Muscle of leg (tissue), 3 donors: ENCODE measurements at regions not wholly inside any gene's neighbourhood (a gene's known extent, or its start where the extent isn't known, plus 50 kb on each side); places are given as distances from the start of the nearest gene placed in this dataset.
"Not testable (repeated sequence)": the region's sequence is repeated elsewhere in the genome, so short reads cannot be mapped to it uniquely, and the experiment has no call there.

Experiments used
- DNase-seq: peaks from one replicate; pipeline ENCODE4 v3.0.0; 2013
- H3K27ac ChIP-seq: one replicate; pipeline ENCODE4 v1.5.1; 2013; ENCODE audit warnings: mild to moderate bottlenecking, low read length, control low read depth
- H3K27me3 ChIP-seq: one replicate; pipeline ENCODE4 v1.6.1; 2013; ENCODE audit warnings: low read length; ENCODE audit not compliant: control insufficient read depth, insufficient read depth
- H3K36me3 ChIP-seq: one replicate; pipeline ENCODE4 v1.6.1; 2013; ENCODE audit warnings: low read length; ENCODE audit not compliant: control insufficient read depth, insufficient read depth
- H3K4me1 ChIP-seq: one replicate; pipeline ENCODE4 v1.6.1; 2013; ENCODE audit warnings: low read length; ENCODE audit not compliant: control insufficient read depth, insufficient read depth
- H3K4me3 ChIP-seq: one replicate; pipeline ENCODE4 v1.5.1; 2013; ENCODE audit warnings: low read length, control low read depth
- H3K9me3 ChIP-seq: replicated peaks from 2 replicates; pipeline ENCODE4 v1.6.1; 2013; ENCODE audit warnings: low read depth, low read length; ENCODE audit not compliant: control insufficient read depth
- WGBS: methylation state at CpG from one replicate; pipeline ENCODE4 v1.1.5; 2013; ENCODE audit warnings: missing lambda C conversion rate; ENCODE audit not compliant: insufficient coverage; 5-methylcytosine and 5-hydroxymethylcytosine counted together

GRCh38 chr20:40866056-40866455, 162.6 kb upstream of the TOP1 start:
- 22% methylated on average over 1 of the region's 1 CpG for WGBS
- peak; percentile 90 for DNase-seq
- peaks cover 4% of the 10 kb centered on the region for H3K27me3 ChIP-seq
- no peaks in the 10 kb centered on the region for H3K36me3 ChIP-seq
- H3K4me3 ChIP-seq = no peak overlapping the region
- H3K4me1 ChIP-seq = peaks cover 35% of the 10 kb centered on the region
- H3K9me3 ChIP-seq = no peaks in the 10 kb centered on the region
- no peak overlapping the region for H3K27ac ChIP-seq

GRCh38 chr20:40868551-40869217, 159.9 kb upstream of the TOP1 start:
- H3K4me3 ChIP-seq = no peak overlapping the region
- H3K9me3 ChIP-seq = no peaks in the 10 kb centered on the region
- peak; percentile 97 for DNase-seq
- peaks cover 33% of the 10 kb centered on the region for H3K4me1 ChIP-seq
- peak overlapping the region; percentile 67 for H3K27ac ChIP-seq
- H3K27me3 ChIP-seq = no peaks in the 10 kb centered on the region
- no peaks in the 10 kb centered on the region for H3K36me3 ChIP-seq
- 28% methylated on average over 3 of the region's 6 CpGs for WGBS

DNA sequence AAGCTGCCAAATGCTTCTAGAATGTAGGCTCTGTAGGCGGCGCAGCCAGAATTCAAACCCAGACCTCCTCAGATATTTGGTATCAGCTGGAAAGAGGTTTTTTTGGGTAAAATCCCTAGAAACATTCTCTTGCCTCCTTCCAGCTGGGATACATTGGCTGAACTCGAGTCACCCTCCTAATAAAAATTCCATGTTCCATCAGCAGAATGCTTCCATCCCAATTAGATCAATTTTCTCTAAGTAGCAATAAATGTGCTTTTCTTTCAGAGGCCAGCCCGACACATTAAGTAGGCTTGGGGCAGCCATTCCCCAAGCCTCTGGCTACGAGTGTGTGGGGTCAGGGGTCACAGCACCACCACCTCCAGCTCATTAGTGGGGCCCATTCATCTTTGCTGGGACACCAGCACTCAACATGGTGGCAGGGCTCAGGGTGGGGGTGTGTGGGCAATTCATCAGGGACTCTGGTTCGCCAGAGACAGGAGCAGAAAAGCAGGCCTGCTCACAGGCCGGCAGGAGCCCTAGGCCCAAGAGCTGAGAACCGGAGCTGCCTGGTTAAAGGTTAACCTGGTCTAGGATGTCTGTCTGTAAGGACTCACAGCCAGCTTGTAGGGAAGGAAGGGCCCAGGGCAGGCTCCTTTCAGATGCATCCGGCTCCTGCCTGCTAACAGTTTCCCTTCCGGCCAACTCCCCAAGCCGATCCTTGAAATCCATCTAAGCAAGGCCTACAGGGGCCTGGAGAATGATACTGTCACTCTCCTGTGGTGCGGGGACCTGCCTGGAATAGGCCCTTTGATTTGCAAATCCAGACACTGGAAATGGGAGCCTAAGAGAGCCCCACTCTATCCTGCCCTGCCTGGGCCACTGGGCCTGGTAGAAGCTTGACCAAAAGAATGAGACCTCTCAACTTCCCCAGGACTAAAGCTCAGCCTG, 159.1 kb upstream of the TOP1 start:
- peaks cover 3% of the 10 kb centered on the region for H3K9me3 ChIP-seq
- 56% methylated on average over 9 of the region's 12 CpGs for WGBS
- no peak for DNase-seq
- H3K4me1 ChIP-seq = peaks cover 33% of the 10 kb centered on the region
- no peak overlapping the region for H3K27ac ChIP-seq
- no peaks in the 10 kb centered on the region for H3K36me3 ChIP-seq
- no peak overlapping the region for H3K4me3 ChIP-seq
- no peaks in the 10 kb centered on the region for H3K27me3 ChIP-seq

DNA sequence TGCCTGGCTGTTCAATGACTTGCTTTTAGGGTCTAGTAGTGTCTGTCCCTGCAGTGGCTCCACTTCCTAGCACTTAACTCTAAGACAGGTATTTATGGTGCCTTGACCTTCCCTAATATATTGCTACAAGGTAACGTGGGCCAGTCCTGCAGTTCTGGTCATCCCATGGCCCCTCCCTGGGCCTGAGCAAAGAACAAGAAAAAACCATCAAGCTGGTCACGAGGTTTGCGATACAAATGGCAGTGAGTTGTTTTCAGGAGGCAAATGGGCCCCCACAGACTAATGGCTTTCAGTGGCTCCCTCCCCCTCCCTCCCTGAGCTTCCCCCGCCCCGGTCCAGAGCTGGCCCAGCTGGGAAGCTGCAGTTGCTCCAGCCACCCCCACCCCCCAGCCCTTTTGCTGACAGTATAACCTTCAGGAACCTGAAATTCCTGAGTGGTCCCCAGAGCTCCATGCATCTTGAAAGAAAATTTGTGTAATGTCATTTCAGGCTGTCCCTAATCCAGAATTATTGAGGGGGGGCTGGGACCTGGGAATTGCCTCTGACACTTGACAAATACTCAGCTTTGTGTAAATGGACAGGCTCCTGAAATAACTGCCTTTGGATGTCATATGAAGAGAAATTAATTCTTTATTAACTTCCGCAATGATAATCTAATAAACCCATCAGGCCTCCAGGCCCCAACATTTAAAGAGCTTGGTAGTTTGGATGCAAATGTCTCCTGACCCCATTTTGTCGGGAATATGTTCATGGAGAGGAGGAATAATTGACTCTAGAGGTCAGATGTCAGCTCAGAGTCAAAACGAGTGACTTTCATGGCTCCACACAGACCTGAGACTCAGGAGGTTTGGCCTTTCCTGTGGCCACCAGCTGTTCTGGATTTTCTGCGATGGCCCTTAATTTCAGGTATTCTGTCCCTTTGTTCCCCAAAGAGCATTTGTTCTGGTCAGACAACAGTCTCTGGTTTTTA, 153.2 kb upstream of the TOP1 start:
- WGBS = 28% methylated on average over 3 of the region's 9 CpGs

GRCh38 chr20:40878099-40878498, 150.5 kb upstream of the TOP1 start:
- not testable (repeated sequence) for H3K27me3 ChIP-seq, DNase-seq, H3K36me3 ChIP-seq, H3K4me3 ChIP-seq, H3K27ac ChIP-seq, H3K4me1 ChIP-seq
- H3K9me3 ChIP-seq = peaks cover 10% of the 10 kb centered on the region
- WGBS = no CpG with 5 or more reads among the region's 1 CpG

More for the DNA sequence above, 153.2 kb upstream of the TOP1 start:
- H3K27ac ChIP-seq = no peak overlapping the region
- no peaks in the 10 kb centered on the region for H3K27me3 ChIP-seq
- DNase-seq = no peak
- peaks cover 5% of the 10 kb centered on the region for H3K9me3 ChIP-seq
- H3K36me3 ChIP-seq = no peaks in the 10 kb centered on the region
- no peaks in the 10 kb centered on the region for H3K4me1 ChIP-seq
- H3K4me3 ChIP-seq = no peak overlapping the region

DNA sequence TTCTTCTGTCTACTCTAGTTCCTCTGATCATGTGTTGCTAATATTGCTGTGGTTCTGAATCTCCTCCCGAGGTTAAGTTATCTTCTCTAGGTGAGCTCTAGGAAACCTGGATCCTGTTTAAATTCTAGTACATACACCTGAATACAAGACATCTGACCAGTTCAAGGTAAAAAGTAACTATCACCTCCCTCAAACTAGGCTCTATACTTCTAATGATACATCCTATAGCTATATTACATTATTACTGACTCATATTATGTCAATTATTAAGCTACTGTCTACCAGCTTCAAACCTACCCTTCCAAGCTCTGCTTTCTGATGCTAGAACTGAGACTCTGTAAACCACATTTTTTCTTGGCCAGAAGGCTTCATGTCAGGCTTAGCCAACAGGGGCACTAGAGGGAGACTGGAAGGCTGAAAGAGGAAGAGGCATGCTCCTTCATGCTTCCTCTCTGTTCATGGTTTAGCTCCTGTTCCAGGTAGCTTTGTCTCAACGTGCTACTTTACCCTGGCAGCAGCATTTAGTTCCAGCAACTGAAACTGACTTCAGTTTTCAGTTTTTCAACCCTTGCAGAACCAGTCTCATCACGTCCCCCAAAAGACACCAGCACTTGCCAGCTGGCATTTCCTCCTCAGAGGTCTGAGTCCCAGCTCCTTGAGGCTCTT, 148.4 kb upstream of the TOP1 start:
- Histone ChIP-seq H3K27ac (no peak overlapping the region), H3K36me3 (no peaks in the 10 kb centered on the region), H3K4me3 (no peak overlapping the region), H3K27me3 (no peaks in the 10 kb centered on the region), H3K9me3 (peaks cover 7% of the 10 kb centered on the region), H3K4me1 (no peaks in the 10 kb centered on the region)
- no peak for DNase-seq
- 57% methylated on average over 2 of the region's 3 CpGs for WGBS

DNA sequence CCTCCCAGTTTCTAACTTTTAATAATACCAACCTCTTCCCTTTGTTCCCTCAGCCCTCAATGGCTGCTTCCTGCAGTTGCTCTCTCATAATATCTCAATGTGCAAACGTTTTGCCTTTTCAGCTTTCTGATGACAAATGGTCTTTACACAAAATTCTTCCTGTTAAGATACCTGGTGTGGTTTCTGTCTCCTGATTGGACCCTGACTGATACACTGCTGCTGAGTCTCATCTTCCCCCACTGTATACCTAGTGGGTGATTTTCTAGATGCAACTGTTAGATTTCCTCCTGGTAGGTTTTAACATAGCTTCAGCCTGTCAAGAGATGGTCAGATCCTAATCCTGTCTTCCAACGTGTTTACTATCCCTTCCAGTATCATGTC, 147.9 kb upstream of the TOP1 start:
- peaks cover 7% of the 10 kb centered on the region for H3K9me3 ChIP-seq
- H3K36me3 ChIP-seq = no peaks in the 10 kb centered on the region
- no peak overlapping the region for H3K4me3 ChIP-seq
- no peak for DNase-seq
- WGBS = 0% methylated on average over 1 of the region's 2 CpGs
- no peak overlapping the region for H3K27ac ChIP-seq
- H3K4me1 ChIP-seq = no peaks in the 10 kb centered on the region
- H3K27me3 ChIP-seq = no peaks in the 10 kb centered on the region

DNA sequence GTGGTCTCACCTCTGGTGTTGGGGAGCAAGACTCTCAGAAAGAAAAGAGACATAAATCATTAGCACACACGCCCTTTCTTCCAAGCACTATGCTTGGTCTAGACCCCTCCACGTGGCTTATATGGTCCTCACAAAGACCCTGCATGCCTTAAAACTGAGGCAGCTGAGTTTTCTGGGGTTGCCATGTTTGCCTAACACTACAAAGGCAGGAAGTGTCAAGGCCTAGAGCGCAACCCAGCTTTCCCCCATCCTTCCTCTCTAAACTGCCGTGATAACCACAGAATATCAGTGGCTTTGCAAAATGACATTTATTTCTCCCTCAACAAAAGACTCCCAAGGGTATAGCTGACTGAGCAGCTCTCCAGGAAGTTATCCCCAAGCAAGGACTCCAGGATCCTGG, 146.5 kb upstream of the TOP1 start:
- H3K36me3 ChIP-seq = no peaks in the 10 kb centered on the region
- WGBS = 44% methylated on average over 4 of the region's 4 CpGs
- no peak for DNase-seq
- no peak overlapping the region for H3K27ac ChIP-seq
- peaks cover 7% of the 10 kb centered on the region for H3K9me3 ChIP-seq
- H3K27me3 ChIP-seq = peaks cover 2% of the 10 kb centered on the region
- no peaks in the 10 kb centered on the region for H3K4me1 ChIP-seq
- H3K4me3 ChIP-seq = no peak overlapping the region

GRCh38 chr20:40883097-40883496, 145.5 kb upstream of the TOP1 start:
- no peaks in the 10 kb centered on the region for H3K36me3 ChIP-seq
- H3K4me3 ChIP-seq = no peak overlapping the region
- H3K4me1 ChIP-seq = no peaks in the 10 kb centered on the region
- no peak overlapping the region for H3K27ac ChIP-seq
- 49% methylated on average over 2 of the region's 2 CpGs for WGBS
- no peak for DNase-seq
- H3K9me3 ChIP-seq = peaks cover 7% of the 10 kb centered on the region
- H3K27me3 ChIP-seq = peaks cover 2% of the 10 kb centered on the region
